PFSK-1 (cell line): ENCODE measurements at regions not wholly inside any gene's neighbourhood (a gene's known extent, or its start where the extent isn't known, plus 50 kb on each side); places are given as distances from the start of the nearest gene placed in this dataset.

ENCODE experiments used
- FOXP2 ChIP-seq: optimal IDR thresholded peaks from 2 replicates; pipeline ENCODE3; 2011; ENCODE audit warnings: borderline replicate concordance, control low read depth, inconsistent platforms; ENCODE audit not compliant: insufficient read depth; ENCODE audit errors: extremely low read length, extremely low read depth
- POLR2AphosphoS5 ChIP-seq: IDR thresholded peaks from 2 replicates; pipeline ENCODE4 v1.6.1; 2012; ENCODE audit warnings: low read depth, mild to moderate bottlenecking, control low read depth, low read length, moderate library complexity
- SIN3A ChIP-seq: IDR thresholded peaks from 2 replicates; pipeline ENCODE4 v1.6.1; 2012; ENCODE audit warnings: mild to moderate bottlenecking, low read length, moderate library complexity, borderline replicate concordance; ENCODE audit not compliant: insufficient read depth
- TAF1 ChIP-seq: IDR thresholded peaks from 2 replicates; pipeline ENCODE4 v1.6.1; 2012; ENCODE audit warnings: low read length, control low read depth, borderline replicate concordance; ENCODE audit not compliant: insufficient read depth
- TF ChIP-seq, protein P1 (sequence below), 2 experiments: IDR thresholded peaks; 2 replicates each; pipeline versions ENCODE4 v1.6.1 to v1.8.0; 2011 to 2012; ENCODE audit warnings: low read depth in 2 of 2, low read length in 2 of 2, control low read depth in 1 of 2, inconsistent platforms in 1 of 2, mild to moderate bottlenecking in 1 of 2, moderate library complexity in 1 of 2; ENCODE audit not compliant: insufficient read depth in 1 of 2

DNA sequence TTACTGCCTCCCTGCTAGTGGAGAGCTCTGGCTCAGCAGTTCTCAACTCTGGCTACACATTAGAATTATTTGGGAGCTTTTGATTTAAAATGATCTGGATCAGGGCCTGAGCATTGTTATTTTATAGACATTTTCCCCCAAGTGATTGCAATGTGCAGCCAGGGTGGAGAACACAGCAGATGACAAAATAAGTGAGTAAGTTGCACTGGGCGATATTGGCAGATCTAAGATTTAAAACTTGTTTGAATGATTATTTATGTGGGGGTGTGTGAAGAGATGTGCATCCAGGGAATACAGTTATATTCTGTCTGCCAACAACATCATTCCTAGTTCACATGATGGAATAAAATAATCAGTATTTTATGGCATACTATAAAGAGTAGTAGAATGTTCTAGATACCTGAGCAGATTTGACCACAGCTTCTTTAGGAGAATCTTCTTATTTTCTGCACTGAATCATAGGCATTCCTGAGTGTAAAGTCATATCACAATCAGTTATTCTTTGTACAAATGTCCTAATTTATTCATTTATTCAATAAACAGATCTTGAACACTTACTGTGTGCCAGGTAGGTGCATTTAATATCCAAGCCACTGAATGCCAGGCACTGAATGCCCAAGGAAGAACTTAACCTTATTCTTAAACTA is 123.9 kb downstream of the UCHL1 start:
- TF ChIP-seq SIN3A (no peak), TAF1 (no peak), FOXP2 (no peak), POLR2AphosphoS5 (no peak)
- TF ChIP-seq, protein P1, sequence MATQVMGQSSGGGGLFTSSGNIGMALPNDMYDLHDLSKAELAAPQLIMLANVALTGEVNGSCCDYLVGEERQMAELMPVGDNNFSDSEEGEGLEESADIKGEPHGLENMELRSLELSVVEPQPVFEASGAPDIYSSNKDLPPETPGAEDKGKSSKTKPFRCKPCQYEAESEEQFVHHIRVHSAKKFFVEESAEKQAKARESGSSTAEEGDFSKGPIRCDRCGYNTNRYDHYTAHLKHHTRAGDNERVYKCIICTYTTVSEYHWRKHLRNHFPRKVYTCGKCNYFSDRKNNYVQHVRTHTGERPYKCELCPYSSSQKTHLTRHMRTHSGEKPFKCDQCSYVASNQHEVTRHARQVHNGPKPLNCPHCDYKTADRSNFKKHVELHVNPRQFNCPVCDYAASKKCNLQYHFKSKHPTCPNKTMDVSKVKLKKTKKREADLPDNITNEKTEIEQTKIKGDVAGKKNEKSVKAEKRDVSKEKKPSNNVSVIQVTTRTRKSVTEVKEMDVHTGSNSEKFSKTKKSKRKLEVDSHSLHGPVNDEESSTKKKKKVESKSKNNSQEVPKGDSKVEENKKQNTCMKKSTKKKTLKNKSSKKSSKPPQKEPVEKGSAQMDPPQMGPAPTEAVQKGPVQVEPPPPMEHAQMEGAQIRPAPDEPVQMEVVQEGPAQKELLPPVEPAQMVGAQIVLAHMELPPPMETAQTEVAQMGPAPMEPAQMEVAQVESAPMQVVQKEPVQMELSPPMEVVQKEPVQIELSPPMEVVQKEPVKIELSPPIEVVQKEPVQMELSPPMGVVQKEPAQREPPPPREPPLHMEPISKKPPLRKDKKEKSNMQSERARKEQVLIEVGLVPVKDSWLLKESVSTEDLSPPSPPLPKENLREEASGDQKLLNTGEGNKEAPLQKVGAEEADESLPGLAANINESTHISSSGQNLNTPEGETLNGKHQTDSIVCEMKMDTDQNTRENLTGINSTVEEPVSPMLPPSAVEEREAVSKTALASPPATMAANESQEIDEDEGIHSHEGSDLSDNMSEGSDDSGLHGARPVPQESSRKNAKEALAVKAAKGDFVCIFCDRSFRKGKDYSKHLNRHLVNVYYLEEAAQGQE (IDR thresholded peaks at IDR 0.05; ENCODE audit: insufficient read depth in 1 of 2, low read depth in 2 of 2, low read length in 2 of 2) = no peak

DNA sequence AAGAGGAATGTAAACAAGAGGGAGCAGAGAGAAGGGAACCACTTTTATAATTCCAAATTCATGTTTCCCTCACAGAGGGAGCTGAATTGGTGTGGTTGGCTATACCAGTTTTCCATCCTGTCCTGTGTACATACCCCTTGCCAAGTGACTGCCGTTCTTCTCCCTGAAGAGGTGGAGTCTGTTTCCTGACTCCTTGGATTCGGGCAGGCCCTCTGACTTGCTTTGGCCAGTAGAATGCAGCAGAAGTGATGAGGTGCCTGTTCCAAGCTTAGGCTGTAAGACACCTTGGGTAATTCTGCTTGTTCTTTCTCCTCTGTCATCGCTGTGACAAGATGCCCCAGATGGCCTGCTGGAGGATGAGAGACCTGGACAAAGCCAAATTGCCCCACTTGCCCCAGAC is 124.7 kb downstream of the UCHL1 start:
- no peak for TF ChIP-seq TAF1
- TF ChIP-seq POLR2AphosphoS5 = no peak
- TF ChIP-seq SIN3A = no peak
- TF ChIP-seq, protein P1 (IDR thresholded peaks at IDR 0.05; ENCODE audit: insufficient read depth in 1 of 2, low read depth in 2 of 2, low read length in 2 of 2) = no peak

DNA sequence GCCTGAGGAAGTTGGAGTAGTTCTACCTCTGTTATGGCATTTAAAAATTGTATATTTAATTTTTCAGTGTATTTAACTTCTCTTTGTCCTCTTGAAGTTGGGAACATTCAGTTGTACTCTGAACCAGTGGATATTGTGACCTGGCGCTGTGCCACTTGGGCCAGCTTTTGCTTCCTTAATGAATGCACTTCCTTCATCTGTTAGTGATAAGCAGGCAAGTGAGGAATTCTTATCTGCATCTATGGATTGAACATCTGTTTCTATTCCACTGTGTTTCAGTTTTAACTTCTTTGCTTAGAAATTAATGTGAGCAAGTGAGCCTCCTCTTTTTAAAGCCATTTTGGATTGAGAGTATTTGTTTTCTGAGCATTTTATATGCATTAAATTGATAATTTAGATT is 128.3 kb downstream of the UCHL1 start:
- TF ChIP-seq SIN3A = no peak
- no peak for TF ChIP-seq TAF1
- TF ChIP-seq FOXP2 = no peak
- TF ChIP-seq, protein P1 (IDR thresholded peaks at IDR 0.05; ENCODE audit: insufficient read depth in 1 of 2, low read depth in 2 of 2, low read length in 2 of 2) = no peak
- TF ChIP-seq POLR2AphosphoS5 = no peak

DNA sequence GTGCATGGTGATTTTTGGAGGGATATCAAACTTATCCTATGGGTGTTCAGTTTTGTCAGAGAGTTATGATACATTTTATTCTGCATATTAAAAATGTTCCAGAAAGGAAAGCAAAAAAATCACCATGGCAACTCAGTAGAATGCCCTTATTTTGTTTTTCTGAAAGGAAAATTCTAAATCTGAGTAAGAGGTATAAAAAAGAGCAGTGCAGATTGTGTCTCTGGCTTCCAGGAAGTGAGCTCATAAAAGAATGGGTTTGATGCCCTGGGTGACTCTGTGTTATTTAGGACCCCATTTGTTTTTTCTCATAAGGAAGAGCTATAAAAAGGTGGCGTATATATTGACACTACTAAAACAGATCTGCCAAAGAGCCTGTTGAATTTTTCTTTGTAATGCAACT is 128.8 kb downstream of the UCHL1 start:
- TF ChIP-seq FOXP2 = no peak
- no peak for TF ChIP-seq SIN3A
- no peak for TF ChIP-seq TAF1
- TF ChIP-seq, protein P1 (IDR thresholded peaks at IDR 0.05; ENCODE audit: insufficient read depth in 1 of 2, low read depth in 2 of 2, low read length in 2 of 2) = no peak

DNA sequence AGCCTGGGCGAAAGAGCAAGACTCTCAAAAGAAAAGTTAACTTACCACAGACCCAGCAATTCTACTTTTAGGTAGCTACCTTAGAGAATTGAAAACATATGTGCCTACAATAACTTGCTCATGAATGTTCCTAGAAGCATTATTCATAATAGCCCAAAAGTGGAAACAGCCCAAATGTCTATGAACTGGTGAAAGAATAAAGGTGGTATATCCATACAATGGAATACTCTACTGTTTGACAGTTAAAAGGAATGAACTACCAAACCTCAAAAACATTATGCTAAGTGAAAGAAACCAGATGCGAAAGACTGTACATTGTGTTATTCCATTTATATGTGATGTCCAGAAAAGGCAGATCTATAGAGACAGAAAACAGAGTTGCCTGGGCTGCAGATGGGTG is 131.4 kb downstream of the UCHL1 start:
- TF ChIP-seq FOXP2 (no peak), SIN3A (no peak), TAF1 (no peak), POLR2AphosphoS5 (no peak)
- TF ChIP-seq, protein P1 (IDR thresholded peaks at IDR 0.05; ENCODE audit: insufficient read depth in 1 of 2, low read depth in 2 of 2, low read length in 2 of 2) = no peak
